HUES48 (cell line): ENCODE measurements at regions not wholly inside any gene's neighbourhood (a gene's known extent, or its start where the extent isn't known, plus 50 kb on each side); places are given as distances from the start of the nearest gene placed in this dataset.

Experiments
- H3K27ac ChIP-seq: one replicate; pipeline ENCODE4 v1.7.0; 2013; ENCODE audit warnings: low read depth, low read length, inconsistent platforms
- H3K27me3 ChIP-seq: 2 replicates; pipeline ENCODE4 v1.6.1; 2013; ENCODE audit warnings: mild to moderate bottlenecking, low read length; ENCODE audit not compliant: control insufficient read depth, insufficient read depth
- H3K36me3 ChIP-seq: 2 replicates; pipeline ENCODE4 v1.6.1; 2013; ENCODE audit warnings: low read length; ENCODE audit not compliant: control insufficient read depth, insufficient read depth
- H3K4me1 ChIP-seq: 2 replicates; pipeline ENCODE4 v1.6.1; 2013; ENCODE audit warnings: mild to moderate bottlenecking, low read length; ENCODE audit not compliant: control insufficient read depth, insufficient read depth
- H3K4me3 ChIP-seq: 2 replicates; pipeline ENCODE4 v1.5.1; 2013; ENCODE audit warnings: mild to moderate bottlenecking, low read depth, low read length
- H3K9ac ChIP-seq: 2 replicates; pipeline ENCODE4 v1.6.1; 2013; ENCODE audit warnings: mild to moderate bottlenecking, low read depth, low read length, moderate library complexity
- H3K9me3 ChIP-seq: 2 replicates; pipeline ENCODE4 v1.6.1; 2013; ENCODE audit warnings: low read length; ENCODE audit not compliant: control insufficient read depth, insufficient read depth

GRCh38 chr4:35493977-35494376 lies 750.3 kb downstream of the ARAP2 start:
- H3K36me3 ChIP-seq: no peaks in the 10 kb centered on the region
- H3K27me3 ChIP-seq: no peaks in the 10 kb centered on the region
- no peak overlapping the region for H3K9ac ChIP-seq
- H3K4me1 ChIP-seq: no peaks in the 10 kb centered on the region
- H3K9me3 ChIP-seq: 0 out of 2 replicates have a peak, but pooled peaks cover 2% of the 10 kb centered on the region
- no peak overlapping the region for H3K4me3 ChIP-seq
- H3K27ac ChIP-seq: no peak overlapping the region

DNA sequence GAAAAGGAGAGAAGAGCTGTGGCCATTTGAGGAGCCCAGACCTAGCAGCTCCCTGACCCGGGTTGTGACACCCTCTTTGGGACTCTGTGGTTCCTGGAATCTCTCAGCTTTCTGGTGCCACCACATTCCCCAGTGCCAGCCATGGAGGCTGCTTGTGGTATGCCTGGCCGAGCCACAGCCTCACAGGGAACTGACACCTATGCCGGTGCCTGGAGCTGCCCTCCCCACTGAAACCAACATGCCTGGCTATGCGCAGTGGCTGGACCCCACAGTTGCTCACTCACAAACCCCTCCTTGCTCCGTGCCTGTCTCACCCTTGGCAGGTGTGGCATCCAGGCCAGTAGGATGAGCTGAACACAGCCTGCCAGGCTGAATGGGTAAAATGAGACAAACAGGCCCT lies 749.4 kb downstream of the ARAP2 start:
- no peaks in the 10 kb centered on the region for H3K4me1 ChIP-seq
- H3K27ac ChIP-seq: no peak overlapping the region
- no peaks in the 10 kb centered on the region for H3K27me3 ChIP-seq
- H3K36me3 ChIP-seq: no peaks in the 10 kb centered on the region
- H3K9me3 ChIP-seq: 0 out of 2 replicates have a peak, but pooled peaks cover 2% of the 10 kb centered on the region
- no peak overlapping the region for H3K4me3 ChIP-seq
- no peak overlapping the region for H3K9ac ChIP-seq

- Histone ChIP-seq H3K27me3 (no peaks in the 10 kb centered on the region), H3K27ac (no peak overlapping the region), H3K4me1 (no peaks in the 10 kb centered on the region; the same call in 1 of the 2 replicates), H3K9me3 (no peaks in the 10 kb centered on the region), H3K9ac (no peak overlapping the region), H3K4me3 (no peak overlapping the region), H3K36me3 (no peaks in the 10 kb centered on the region)
Measured at GRCh38 chr4:35500812-35501211, 743.5 kb downstream of the ARAP2 start.

DNA sequence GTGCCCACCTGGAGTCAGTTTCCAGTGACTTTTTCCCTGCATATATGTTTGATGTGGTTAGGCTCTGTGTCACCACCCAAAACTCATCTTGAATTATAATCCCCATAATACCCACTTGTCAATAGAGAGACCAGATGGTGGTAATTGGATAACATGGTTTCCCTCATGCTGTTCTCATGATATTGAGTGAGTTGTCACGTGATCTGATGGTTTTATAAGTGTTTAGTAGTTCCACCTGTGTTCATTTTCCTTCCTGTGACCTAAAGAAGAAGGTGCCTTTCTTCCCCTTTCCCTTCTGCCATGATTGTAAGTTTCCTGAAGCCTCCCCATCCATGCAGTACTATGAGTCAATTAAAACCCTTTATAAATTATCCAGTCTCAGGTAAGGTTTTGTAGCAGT lies 740.9 kb downstream of the ARAP2 start:
- Histone ChIP-seq H3K4me3 (no peak overlapping the region), H3K9ac (no peak overlapping the region), H3K27me3 (no peaks in the 10 kb centered on the region), H3K4me1 (no peaks in the 10 kb centered on the region; the same call in 1 of the 2 replicates), H3K36me3 (no peaks in the 10 kb centered on the region), H3K9me3 (no peaks in the 10 kb centered on the region), H3K27ac (no peak overlapping the region)

DNA sequence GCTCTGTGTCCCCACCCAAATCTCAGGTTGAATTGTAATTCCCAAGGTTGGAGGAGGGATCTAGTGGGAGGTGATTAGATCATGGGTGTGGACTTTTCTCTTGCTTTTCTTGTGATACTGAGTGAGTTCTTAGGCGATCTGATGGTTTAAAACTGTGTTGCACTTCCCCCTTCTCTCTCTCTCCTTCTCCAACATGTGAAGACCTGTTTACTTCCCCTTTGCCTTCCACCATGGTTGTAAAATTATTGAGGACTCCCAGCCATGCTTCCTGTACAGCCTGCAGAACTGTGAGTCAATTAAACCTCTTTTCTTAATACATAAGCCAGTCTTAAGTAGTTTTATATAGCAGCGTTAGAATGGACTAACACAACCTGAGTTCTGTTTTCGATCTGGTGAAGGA lies 738.2 kb downstream of the ARAP2 start:
- Histone ChIP-seq H3K27me3 (no peaks in the 10 kb centered on the region), H3K9ac (no peak overlapping the region), H3K27ac (no peak overlapping the region), H3K9me3 (no peaks in the 10 kb centered on the region), H3K4me3 (no peak overlapping the region), H3K36me3 (no peaks in the 10 kb centered on the region), H3K4me1 (no peaks in the 10 kb centered on the region)

- Histone ChIP-seq H3K9me3 (no peaks in the 10 kb centered on the region), H3K9ac (no peak overlapping the region), H3K4me1 (no peaks in the 10 kb centered on the region), H3K27me3 (no peaks in the 10 kb centered on the region), H3K36me3 (no peaks in the 10 kb centered on the region), H3K27ac (no peak overlapping the region), H3K4me3 (no peak overlapping the region)
Measured at GRCh38 chr4:35511851-35512250, 732.5 kb downstream of the ARAP2 start.

DNA sequence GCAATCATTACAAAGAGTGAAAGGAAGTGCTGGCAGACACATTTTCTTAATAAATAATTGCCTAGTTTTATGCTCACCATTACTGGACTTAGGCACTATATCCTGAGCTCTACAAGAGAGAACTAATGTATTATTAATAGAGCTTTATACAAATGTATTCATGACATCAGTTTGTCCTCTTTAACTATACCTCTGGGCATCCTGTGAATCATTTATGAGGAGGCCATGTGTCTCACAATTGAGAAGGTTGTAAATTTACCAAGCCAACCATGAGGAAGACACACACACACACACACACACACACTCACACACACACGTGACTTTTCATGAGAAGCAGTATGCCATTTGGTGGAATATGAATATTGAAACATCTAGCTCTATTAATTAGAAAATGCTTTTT lies 728.2 kb downstream of the ARAP2 start:
- H3K27me3 ChIP-seq: no peaks in the 10 kb centered on the region
- H3K4me1 ChIP-seq: no peaks in the 10 kb centered on the region
- no peak overlapping the region for H3K27ac ChIP-seq
- H3K9ac ChIP-seq: no peak overlapping the region
- peaks cover 5% of the 10 kb centered on the region for H3K9me3 ChIP-seq
- H3K36me3 ChIP-seq: no peaks in the 10 kb centered on the region
- H3K4me3 ChIP-seq: no peak overlapping the region

GRCh38 chr4:35520059-35520458 lies 724.3 kb downstream of the ARAP2 start:
- Histone ChIP-seq H3K4me1 (peaks cover 11% of the 10 kb centered on the region), H3K36me3 (no peaks in the 10 kb centered on the region), H3K27me3 (no peaks in the 10 kb centered on the region), H3K9me3 (peaks cover 5% of the 10 kb centered on the region), H3K27ac (no peak overlapping the region), H3K4me3 (no peak overlapping the region), H3K9ac (no peak overlapping the region)

DNA sequence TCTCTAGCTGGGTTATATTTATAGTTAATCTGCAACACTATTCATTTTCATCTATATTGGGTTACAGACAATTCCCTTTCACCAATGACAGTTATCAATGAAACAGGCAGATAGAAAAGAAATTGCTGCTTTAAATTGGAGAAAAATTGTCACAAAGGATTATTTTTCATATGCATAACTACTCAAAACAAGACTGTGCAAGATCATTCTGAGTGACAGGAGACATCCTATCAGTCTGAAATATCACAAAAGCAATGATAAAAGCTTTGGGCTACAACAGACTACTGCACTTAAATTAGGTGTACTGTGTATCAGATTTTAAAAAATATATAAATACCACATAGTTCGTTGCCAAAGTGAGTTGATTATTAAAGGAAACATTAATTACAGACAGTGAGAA lies 722.6 kb downstream of the ARAP2 start:
- Histone ChIP-seq H3K4me1 (peaks cover 17% of the 10 kb centered on the region), H3K36me3 (no peaks in the 10 kb centered on the region), H3K27ac (no peak overlapping the region), H3K4me3 (no peak overlapping the region), H3K9me3 (peaks cover 5% of the 10 kb centered on the region), H3K9ac (no peak overlapping the region), H3K27me3 (no peaks in the 10 kb centered on the region)

- Histone ChIP-seq H3K4me3 (peak overlapping the region; percentile 36; the same call in 1 of the 2 replicates), H3K4me1 (peaks cover 17% of the 10 kb centered on the region), H3K36me3 (no peaks in the 10 kb centered on the region), H3K27ac (no peak overlapping the region), H3K9ac (no peak overlapping the region), H3K9me3 (no peaks in the 10 kb centered on the region), H3K27me3 (no peaks in the 10 kb centered on the region)
Measured at GRCh38 chr4:35525192-35525978, 718.9 kb downstream of the ARAP2 start.

DNA sequence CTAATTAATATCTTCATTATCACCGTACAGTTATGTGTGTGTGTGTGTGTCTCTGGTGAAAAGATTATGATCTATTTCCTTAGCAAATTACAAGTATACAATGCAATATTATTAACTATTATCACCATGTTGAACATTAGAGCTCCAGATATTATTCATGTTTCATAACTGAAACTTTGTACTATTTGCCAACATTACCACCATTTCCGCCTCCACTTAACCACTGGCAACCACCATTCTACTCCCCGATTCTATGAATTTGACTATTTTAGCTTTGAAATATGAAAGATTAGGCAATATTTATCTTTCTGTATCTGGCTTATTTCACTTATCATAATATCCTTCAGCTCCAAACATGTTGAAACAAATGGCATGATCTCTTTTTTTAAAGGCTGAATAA lies 717.9 kb downstream of the ARAP2 start:
- no peak overlapping the region for H3K27ac ChIP-seq
- no peak overlapping the region for H3K4me3 ChIP-seq
- H3K4me1 ChIP-seq: peaks cover 17% of the 10 kb centered on the region
- no peaks in the 10 kb centered on the region for H3K27me3 ChIP-seq
- no peaks in the 10 kb centered on the region for H3K36me3 ChIP-seq
- H3K9ac ChIP-seq: no peak overlapping the region
- peaks cover under 1% of the 10 kb centered on the region; the same call in 1 of the 2 replicates for H3K9me3 ChIP-seq
